GM21825 (cell line): ENCODE measurements at regions not wholly inside any gene's neighbourhood (a gene's known extent, or its start where the extent isn't known, plus 50 kb on each side); places are given as distances from the start of the nearest gene placed in this dataset.

Experiments used
- ATAC-seq: cut with Tn5 transposase; IDR thresholded peaks from one replicate; pipeline ENCODE4 v1.9.1; 2021; ENCODE audit warnings: mild to moderate bottlenecking, moderate library complexity; ENCODE audit not compliant: unreplicated experiment

DNA sequence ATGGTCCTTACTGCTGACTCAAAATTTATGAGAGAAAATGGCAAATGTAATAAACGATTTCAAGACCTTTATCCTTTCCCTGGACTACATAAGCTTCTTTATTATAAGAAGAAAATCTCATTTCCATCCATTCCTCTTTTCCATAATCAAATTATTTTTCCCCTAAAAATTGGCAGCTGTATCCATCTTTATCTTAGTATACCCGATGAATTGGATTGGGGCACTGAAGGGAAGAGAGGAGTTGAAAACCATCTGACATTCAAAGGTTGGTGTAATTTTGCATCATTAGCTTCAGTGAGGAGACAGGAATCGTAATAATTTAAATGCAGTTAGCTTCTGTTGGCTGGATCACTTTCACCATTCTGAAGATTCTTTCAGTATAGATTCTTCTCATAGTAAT lies 574.1 kb downstream of the XIRP2 start:
- ATAC-seq, result no peak

DNA sequence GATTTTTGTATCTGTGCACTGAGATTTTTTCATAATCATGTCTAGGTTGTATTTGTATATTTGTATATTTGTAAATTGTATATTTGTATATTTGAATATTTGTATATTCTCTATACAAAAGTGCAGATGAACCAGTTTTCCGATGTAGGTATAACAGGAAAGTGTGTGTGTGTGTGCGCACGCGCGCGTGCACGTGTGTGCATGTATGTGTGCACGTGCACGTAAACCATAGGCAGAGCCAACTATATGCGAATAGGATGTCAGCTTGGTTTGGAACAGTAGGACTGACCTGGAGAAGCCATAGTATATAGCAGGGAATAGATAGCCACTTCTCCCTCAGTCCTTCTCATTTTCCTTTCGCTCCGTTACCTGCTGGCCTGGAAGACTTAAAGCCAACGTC lies 565.8 kb downstream of the XIRP2 start:
- no peak for ATAC-seq

DNA sequence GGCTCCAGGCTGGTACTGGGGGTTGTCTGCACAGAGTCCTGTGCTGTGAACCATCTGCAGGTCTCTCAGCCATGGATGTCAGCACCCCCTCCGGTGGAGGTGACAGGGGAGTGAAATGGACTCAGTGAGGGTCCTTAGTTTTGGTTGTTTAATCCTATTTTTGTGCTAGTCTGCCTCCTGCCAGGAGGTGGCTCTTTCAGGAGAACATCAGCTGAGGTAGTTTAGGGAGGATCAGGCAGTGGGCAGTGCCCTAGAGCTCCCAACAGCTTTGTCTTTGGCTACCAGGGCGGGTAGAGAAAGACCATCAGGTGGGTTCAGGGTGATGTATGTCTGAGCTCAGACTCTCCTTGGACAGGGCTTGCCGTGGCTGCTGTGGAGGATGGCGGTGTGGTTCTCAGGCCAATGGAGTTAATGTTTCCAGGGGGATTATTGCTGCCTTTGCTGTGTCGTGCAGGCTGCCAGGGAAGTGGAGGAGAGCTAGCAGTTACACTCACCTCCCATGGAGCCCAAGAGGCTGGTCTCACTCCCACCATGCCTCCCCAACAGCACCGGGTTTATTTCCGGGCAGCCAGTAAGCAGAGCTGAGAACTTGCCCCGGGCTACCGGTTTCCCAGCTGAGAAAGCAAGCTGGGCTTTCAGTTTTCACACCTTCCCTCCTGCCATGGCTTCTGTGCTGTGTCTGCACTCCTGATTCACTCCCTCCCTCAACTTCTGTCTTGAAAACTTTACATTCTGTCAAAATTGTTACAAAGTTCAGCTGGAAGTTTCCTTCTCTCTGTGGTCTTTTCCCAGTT lies 563.4 kb downstream of the XIRP2 start:
- no peak for ATAC-seq

DNA sequence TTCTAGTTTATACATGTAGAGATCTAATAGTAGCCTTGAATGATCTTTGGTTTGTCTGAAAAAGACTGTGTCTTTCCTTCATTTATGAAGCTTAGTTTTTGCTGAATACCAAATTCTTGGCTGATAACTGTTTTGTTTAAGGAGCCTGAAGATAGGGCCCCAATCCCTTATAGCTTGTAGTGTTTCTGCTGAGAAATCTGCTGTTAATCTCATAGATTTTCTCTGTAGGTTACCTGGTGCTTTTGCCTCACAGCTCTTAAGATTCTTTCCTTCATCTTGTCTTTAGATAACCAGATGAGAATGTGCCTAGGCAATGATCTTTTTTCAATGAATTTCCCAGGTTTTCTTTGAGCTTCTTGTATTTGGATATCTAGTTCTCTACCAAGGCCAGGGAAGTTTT lies 562.1 kb downstream of the XIRP2 start:
- no peak for ATAC-seq

DNA sequence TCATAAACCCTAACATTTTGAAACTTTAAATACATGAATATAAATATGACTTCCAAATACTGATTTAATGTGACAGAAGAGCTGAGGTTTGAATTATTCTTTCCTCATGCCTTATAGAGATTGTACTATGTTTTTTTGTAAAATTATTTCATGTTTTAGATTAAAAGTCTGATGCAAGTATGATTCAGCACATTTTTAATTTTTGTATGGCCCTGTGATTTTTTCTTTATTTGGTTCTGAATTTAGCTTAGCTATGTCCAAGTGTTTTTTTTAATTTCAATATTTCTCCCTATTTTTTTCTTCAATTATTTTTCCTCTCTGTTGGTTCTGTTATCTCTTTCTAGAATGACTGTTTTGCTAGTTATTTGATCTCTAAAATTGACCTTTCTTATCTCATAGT lies 552.1 kb downstream of the XIRP2 start:
- ATAC-seq, result no peak

DNA sequence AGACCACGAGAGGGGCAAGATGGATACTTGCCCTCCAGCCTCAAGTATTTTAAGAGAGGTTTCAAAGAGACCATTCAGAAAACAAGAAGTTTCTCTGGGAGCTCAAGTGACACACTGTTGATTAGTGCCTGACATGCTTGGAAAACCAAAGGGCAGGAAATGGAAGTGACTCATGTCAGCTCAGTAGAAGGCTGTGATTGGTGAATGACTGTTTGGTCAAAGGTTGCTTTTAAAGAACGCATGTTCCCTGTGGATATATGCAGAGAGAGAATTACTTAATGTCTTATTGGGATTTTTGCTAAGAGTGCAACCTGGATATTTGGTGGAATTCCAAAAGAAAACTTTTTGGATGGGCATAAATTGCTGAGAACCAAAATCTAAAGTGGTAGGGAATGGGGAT lies 549.9 kb downstream of the XIRP2 start:
- no peak for ATAC-seq

DNA sequence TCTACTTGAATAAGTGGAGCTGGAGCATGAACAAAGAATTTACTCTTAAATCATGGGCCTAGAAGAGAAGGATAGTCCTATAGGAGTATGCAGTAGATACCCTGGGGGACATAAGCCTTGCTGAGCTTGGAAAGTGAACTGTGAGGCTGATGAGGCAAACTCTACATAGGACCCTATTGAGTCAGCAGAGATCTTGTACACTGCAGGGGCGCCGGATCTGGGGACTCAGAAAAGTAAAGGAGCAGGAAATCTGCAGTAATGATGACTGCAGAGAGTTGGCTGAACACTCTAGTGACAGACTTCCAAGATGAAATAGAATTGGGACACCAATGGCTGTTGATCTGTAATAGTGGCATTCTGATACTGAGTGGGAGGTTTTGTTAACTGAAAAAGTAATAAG lies 543.7 kb downstream of the XIRP2 start:
- ATAC-seq, result no peak

DNA sequence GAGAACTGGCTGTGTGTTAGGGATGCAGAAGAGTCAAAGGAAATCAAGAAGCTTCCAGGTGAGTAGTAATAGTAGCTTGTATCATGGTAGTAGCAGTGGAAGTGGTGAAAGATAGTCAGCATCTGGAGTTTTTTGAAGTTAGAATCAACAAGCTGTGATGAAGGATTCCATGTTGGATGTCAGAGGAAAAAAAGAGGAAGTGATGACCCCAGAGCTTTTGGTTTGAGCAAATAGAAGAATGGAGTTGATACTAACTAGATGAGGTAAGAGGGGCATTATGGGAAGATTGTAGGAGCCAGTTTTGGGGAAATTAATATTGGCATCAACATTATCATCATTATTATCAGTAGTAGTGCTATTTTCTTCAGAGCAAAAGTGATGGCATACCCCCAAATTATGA lies 542.2 kb downstream of the XIRP2 start:
- ATAC-seq, result no peak

DNA sequence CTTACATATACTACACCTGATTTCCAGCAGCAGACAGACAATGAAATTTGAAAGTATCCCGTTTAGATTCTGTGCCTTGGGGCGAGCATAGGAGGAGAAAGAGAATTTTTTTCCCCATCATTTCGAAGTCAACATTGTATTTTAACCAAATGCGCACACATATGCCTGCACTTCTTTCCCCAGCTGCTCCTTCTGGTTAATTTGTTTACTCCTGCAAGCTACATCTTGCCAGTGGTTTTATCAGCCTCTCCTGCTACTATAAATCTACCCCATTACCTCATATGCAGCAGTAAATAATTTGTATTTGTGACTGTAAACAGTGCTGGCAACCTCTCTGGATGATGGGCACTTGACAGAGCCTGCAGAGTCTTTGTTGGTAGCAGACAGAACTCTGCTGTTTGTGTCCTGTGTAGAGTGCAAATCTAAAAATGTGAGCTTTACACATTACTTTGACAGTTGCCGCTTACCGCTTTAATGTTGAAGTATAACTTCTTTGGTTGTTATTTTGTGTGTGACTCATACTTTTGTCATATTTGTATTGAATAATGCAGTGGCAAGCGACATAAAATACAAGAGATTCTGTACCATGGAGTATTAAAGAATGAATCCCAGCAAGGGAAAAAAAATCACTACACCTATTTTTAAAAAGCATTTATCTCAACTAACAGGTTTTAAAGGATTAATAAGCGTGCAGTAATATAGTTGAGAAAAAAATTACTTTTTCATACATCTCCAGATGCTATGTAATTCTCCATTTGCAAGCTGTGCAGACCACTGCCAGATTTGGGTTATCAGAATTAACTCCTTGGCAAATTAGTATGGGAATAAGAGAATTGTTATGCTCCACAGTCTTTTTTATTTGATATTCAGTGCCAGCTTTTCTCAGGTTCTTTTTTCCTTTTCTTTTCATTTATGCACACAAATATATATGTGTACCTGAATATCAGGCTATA lies 536.8 kb downstream of the XIRP2 start:
- ATAC-seq, result no peak

DNA sequence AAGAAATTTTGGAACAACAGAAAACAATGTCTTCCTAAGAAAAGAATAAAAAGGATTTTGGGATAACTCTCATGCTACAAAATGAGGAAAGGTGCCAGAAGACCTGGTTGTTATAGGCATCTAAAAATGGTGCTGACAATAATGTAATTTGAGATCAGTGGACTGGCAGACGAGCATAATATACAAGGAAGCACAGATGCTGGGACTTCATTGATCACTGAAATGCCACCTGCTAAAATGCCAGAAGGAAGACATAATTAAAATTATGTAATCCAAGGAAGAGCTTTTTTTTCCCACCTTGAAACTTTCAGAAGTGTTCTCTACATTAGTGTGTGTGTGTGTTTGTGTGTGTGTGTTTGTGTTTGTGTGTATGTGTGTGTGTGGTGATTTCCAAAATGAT lies 535.9 kb downstream of the XIRP2 start:
- no peak for ATAC-seq

DNA sequence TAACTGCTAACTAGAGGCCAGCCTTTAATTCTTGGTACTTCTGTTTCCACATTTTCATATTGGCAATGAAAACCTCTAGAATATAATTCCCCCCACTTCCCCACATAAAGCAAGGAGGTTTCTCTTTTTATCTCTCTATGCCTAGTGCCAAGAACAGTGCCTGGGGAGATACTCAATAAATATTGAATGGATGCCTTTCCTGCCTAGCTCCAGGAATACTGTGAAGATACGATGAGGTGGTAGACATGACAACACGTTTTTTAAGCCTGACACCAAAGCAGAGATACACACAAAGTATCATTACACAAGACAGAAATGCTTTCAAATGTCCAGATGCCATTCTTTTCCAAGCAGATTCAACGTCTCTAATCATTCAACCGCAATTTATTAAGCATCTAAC lies 535.5 kb downstream of the XIRP2 start:
- no peak for ATAC-seq

DNA sequence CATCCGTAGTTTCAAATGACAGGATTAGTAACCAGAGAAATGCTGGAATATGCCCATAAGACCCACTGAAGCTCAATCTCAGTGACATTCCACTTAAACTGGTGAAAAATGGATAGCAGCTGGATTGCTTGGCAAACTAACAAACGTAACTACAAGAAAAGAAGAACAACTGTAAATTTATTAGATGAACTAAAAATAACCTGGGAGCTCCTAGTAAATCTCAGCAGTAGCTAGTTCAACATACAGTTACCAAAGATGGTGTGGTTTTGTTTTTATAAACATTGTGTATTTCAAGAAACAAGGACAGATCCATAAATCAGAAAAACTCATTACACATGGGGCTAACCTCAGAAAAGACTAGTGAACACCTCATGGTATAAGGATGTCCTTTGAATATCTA lies 531.9 kb downstream of the XIRP2 start:
- ATAC-seq, result no peak

DNA sequence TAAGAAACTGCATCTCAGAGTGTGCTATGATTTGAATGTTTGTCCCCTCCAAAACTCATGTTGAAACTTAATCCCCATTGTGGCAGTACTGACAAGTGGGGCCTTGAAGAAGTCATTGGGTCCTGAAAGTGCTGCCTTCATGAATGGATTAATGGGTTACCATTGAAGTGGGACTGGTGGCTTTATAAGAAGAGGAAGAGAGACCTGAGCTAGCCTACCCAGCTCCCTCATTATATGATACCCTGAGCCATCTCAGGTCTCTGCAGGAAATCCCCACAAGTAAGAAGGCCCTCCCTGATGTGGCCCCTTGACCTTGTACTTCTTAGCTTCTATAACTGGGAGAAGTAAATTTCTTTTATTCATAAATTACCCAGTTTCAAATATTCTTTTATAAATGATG lies 526.8 kb downstream of the XIRP2 start:
- ATAC-seq, result no peak

DNA sequence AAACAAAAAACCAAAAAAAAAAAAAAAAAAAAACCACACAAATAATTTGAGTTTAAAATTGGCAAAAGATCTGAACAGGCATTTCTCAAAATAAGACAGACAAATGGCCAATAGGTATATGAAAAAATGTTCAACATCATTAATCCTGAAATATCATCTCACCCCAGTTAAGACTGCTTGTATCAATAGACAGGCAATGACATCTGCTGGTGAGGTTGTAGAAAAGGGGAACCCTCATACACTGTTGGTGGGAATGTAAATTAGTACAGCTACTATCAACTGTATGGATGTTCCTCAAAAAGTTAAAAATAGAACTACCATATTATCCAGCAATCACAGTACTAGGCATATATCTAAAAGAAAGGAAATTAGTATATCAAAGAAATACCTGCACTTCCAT lies 523.1 kb downstream of the XIRP2 start:
- no peak for ATAC-seq

DNA sequence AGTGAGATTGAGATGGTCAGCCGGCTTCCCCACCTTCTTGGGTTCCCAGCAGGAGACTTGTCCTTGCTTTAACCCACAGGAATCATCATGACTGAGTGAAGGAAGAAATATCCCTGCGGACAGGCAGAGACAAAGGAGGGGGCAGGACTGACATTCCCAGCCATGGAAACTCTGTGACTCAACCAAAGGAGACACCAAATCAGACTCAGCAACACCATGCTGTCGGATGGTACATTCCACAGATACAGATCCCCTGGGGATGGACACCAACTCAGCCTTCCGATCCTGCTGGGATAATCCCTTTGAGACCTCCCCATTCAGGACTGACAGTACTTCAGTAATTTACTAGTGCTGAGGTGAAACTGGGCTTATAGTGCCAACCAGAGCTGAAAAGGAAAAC lies 518.3 kb downstream of the XIRP2 start:
- ATAC-seq, result no peak

DNA sequence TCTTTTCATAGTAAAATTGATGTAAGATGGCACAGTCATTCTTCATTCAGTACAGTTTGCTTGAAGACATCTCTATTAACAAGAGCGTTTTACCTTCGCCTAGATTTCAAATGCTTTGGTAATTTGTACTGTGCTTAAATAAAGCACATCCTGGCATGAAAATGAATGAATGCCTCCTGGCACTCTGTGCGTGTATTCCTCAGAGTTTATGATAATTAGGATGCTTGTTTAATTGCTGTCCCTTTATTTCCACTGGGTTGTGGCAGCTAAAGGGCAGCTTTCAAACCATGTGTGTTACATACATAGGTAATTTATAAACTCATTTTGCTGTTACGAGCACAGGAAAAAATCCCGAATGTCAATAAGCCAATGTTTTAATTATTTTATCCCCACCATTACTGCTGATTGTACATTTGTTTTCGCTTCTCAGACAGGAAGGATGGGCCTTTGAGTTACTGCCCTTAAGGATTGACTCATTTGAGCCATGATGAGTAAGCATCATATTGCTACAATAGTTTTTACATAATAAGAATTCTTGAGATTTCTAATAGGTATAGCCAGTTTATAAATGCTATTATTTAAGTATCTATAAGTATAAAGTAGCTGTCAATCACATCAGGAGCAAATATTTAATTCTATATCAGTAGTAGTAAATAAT lies 516.5 kb downstream of the XIRP2 start:
- ATAC-seq, result no peak

DNA sequence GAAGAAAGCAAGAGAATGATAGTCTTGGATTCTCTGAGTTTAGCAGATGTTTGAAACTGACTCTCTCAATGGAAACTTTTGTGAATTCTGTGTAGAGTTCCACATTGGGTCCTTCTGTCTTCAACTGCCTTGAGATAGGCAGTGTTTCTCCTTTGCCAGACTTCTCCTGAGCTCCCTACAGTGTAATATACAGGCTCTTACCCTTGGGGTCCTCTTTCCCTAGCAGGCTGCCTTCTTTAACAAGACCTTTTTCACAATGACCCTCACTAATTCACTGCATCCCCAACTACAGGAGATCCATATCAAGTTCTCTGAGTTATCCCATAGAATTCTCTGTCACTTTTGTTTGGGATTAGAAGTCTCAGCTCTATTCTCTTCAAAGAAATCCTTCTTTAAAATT lies 513.0 kb downstream of the XIRP2 start:
- ATAC-seq, result no peak

DNA sequence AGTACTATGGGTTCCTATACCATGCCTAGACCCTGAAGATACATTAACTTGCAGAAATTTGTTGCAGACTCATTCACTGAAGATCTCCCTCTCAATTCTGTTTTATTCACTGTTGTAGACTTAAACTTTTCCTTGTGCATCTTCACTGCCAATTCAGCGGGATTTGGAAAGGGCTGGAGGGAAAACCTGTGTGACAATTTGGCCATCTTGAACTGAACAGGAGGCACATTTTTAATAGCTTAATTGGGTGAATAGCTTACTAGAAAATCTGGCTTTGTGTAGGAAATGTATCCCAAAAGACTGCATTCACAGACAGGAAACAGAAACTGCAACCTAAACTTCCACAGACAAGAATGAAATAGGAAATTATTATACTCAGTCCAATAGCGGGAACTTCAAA lies 512.3 kb downstream of the XIRP2 start:
- no peak for ATAC-seq

DNA sequence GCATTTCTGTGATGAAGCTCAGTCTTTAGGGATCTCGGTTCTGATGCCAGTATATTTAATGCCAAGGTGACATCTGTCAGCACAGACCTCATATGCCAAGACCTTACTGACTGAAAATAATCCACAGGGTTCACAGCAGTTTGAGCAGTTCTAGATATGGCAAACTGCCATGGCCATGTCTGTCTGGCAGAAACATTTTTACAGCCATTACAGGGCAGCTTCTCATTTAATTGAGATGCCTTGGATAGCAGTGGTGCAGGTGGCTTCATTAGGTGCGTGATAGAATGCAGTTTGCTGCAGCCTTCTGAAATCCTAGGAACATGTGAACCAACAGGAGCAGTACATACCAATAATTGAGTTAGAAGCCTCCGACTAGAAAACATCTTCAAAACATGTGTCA lies 510.6 kb downstream of the XIRP2 start:
- no peak for ATAC-seq

DNA sequence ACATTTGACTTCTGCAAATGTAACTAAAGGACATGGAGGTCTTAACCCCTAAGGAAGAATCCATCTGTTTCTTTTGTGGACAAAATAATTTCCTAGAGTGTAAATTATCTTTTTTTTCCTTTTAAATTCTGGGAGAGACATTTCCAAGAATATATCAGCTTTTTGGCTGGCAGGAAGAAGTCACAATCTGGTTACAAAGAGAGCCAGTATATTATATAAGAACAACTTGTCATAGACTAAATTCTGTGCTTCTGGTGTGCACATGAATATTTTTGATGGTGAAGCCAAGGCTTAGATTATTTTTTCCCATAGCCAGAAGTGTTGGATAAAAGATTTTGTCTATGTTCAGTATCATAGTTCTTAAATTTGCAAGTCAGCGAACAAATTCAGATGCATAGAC lies 500.6 kb downstream of the XIRP2 start:
- ATAC-seq, result no peak

DNA sequence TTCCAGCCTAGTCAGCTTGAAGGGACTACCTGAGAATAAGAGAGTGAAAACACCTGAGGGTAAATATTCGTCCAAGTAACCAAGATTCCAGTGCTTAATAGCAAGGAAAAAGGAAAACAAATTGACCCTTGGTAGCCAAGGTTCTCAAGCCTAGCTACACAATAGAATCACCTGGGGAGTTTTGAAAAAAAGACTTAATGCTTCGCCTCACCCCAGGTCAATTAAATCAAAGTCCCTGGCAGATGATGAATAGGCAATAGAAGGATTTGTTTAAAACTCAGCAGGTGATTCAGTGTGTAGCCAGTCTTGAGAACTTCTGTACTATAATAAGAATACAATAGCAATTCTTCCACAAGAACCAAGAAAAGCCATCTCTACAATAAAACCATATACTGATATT lies 500.2 kb downstream of the XIRP2 start:
- ATAC-seq, result no peak

DNA sequence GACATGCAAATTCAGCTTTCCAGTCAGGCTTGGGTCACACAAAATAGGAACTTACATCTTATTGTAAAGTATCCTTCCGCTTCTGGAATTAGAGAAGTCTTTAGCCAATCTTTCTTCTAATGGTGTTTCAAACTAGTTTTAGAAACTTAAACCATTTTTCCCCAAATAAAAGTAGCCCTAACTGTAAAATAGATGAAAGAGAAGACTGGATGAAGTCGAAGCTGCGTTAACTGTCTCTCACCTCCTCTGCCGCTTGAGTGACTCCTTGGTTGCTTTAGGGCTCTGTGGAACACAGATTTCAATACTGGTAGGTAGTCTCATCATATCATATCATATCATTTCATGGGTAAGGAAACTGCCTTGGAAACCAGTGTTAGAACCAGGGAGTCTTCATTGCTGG lies 498.4 kb downstream of the XIRP2 start:
- no peak for ATAC-seq
